H1 (cell line): ENCODE measurements at regions not wholly inside any gene's neighbourhood (a gene's known extent, or its start where the extent isn't known, plus 50 kb on each side); places are given as distances from the start of the nearest gene placed in this dataset.

Source experiments
- ASH2L ChIP-seq: fragments of 200-600, 300-600 bp; sonication (generic); IDR thresholded peaks from one replicate; pipeline ENCODE4 v1.7.1; 2017; ENCODE audit warnings: low read length
- CTCF ChIP-seq, 3 experiments: IDR thresholded peaks; 1 replicate in 2 of 3; 2 replicates in 1 of 3; pipeline versions ENCODE4 v1.5.1 to v1.6.1; 2011; ENCODE audit warnings: low read length in 3 of 3, mild to moderate bottlenecking in 3 of 3, inconsistent platforms in 2 of 3, low read depth in 1 of 3, moderate library complexity in 1 of 3; ENCODE audit not compliant: insufficient read depth in 1 of 3; ENCODE audit errors: control extremely low read depth in 1 of 3
- EGR1 ChIP-seq: IDR thresholded peaks from 2 replicates; pipeline ENCODE4 v1.6.1; 2011; ENCODE audit warnings: low read depth, low read length, borderline replicate concordance

GRCh38 chr3:162175878-162176277, 679.3 kb downstream of the OTOL1 start (continued):
- TF ChIP-seq EGR1 (no peak), CTCF (IDR thresholded peaks at IDR 0.05; ENCODE audit: control extremely low read depth in 1 of 3, insufficient read depth in 1 of 3, low read depth in 1 of 3, low read length in 3 of 3) (no peak), ASH2L (no peak)
